ENCODE measurements at regions not wholly inside any gene's neighbourhood (a gene's known extent, or its start where the extent isn't known, plus 50 kb on each side); places are given as distances from the start of the nearest gene placed in this dataset.

GRCh38 chr20:40249805-40250204 lies 439.2 kb downstream of the MAFB start:
- peaks cover 26% of the 10 kb centered on the region for H3K36me3 Mint-ChIP-seq
- H3K4me3 Mint-ChIP-seq: no peak overlapping the region
- no peak for DNase-seq (ENCODE audit: low spot score)
- H3K9me3 Mint-ChIP-seq: 0 out of 2 replicates have a peak, but pooled peaks cover 16% of the 10 kb centered on the region
- POLR2A ChIA-PET: no interaction called here
- H3K4me1 Mint-ChIP-seq: peaks cover 15% of the 10 kb centered on the region
- CTCF ChIA-PET: interaction anchor here (1.3 to 3.0 kb wide), 5 partner anchors 13 to 420 kb away, joined by 3 to 27 read pairs (median 19); no protein-coding TSS in a partner anchor
- no peak overlapping the region for H3K27ac Mint-ChIP-seq
- no peaks in the 10 kb centered on the region for H3K27me3 Mint-ChIP-seq (ENCODE audit: low read depth)
- no peak for ATAC-seq
- TF ChIP-seq NR2C2 (CRISPR knock-in tag; IDR thresholded peaks at IDR 0.05): no peak
- TF ChIP-seq, protein P1, sequence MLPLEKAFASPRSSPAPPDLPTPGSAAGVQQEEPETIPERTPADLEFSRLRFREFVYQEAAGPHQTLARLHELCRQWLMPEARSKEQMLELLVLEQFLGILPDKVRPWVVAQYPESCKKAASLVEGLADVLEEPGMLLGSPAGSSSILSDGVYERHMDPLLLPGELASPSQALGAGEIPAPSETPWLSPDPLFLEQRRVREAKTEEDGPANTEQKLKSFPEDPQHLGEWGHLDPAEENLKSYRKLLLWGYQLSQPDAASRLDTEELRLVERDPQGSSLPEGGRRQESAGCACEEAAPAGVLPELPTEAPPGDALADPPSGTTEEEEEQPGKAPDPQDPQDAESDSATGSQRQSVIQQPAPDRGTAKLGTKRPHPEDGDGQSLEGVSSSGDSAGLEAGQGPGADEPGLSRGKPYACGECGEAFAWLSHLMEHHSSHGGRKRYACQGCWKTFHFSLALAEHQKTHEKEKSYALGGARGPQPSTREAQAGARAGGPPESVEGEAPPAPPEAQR (CRISPR knock-in tag; IDR thresholded peaks at IDR 0.05): no peak
- no peak for TF ChIP-seq PREB (CRISPR knock-in tag; IDR thresholded peaks at IDR 0.05; ENCODE audit: borderline replicate concordance)
- no peak for TF ChIP-seq OVOL2 (CRISPR knock-in tag; IDR thresholded peaks at IDR 0.05; ENCODE audit: borderline replicate concordance)
- no peak for TF ChIP-seq ZBTB21 (CRISPR knock-in tag; IDR thresholded peaks at IDR 0.05; ENCODE audit: borderline replicate concordance)
- TF ChIP-seq, protein P2, sequence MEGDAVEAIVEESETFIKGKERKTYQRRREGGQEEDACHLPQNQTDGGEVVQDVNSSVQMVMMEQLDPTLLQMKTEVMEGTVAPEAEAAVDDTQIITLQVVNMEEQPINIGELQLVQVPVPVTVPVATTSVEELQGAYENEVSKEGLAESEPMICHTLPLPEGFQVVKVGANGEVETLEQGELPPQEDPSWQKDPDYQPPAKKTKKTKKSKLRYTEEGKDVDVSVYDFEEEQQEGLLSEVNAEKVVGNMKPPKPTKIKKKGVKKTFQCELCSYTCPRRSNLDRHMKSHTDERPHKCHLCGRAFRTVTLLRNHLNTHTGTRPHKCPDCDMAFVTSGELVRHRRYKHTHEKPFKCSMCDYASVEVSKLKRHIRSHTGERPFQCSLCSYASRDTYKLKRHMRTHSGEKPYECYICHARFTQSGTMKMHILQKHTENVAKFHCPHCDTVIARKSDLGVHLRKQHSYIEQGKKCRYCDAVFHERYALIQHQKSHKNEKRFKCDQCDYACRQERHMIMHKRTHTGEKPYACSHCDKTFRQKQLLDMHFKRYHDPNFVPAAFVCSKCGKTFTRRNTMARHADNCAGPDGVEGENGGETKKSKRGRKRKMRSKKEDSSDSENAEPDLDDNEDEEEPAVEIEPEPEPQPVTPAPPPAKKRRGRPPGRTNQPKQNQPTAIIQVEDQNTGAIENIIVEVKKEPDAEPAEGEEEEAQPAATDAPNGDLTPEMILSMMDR (IDR thresholded peaks at IDR 0.05): no peak
- no peak for TF ChIP-seq ESRRA (CRISPR knock-in tag; IDR thresholded peaks at IDR 0.05; ENCODE audit: borderline replicate concordance)
- TF ChIP-seq, protein P3, sequence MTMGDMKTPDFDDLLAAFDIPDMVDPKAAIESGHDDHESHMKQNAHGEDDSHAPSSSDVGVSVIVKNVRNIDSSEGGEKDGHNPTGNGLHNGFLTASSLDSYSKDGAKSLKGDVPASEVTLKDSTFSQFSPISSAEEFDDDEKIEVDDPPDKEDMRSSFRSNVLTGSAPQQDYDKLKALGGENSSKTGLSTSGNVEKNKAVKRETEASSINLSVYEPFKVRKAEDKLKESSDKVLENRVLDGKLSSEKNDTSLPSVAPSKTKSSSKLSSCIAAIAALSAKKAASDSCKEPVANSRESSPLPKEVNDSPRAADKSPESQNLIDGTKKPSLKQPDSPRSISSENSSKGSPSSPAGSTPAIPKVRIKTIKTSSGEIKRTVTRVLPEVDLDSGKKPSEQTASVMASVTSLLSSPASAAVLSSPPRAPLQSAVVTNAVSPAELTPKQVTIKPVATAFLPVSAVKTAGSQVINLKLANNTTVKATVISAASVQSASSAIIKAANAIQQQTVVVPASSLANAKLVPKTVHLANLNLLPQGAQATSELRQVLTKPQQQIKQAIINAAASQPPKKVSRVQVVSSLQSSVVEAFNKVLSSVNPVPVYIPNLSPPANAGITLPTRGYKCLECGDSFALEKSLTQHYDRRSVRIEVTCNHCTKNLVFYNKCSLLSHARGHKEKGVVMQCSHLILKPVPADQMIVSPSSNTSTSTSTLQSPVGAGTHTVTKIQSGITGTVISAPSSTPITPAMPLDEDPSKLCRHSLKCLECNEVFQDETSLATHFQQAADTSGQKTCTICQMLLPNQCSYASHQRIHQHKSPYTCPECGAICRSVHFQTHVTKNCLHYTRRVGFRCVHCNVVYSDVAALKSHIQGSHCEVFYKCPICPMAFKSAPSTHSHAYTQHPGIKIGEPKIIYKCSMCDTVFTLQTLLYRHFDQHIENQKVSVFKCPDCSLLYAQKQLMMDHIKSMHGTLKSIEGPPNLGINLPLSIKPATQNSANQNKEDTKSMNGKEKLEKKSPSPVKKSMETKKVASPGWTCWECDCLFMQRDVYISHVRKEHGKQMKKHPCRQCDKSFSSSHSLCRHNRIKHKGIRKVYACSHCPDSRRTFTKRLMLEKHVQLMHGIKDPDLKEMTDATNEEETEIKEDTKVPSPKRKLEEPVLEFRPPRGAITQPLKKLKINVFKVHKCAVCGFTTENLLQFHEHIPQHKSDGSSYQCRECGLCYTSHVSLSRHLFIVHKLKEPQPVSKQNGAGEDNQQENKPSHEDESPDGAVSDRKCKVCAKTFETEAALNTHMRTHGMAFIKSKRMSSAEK (CRISPR knock-in tag; IDR thresholded peaks at IDR 0.05; ENCODE audit: borderline replicate concordance): no peak
- no peak for TF ChIP-seq CREM (CRISPR knock-in tag; IDR thresholded peaks at IDR 0.05)
- TF ChIP-seq NFE2L1 (CRISPR knock-in tag; IDR thresholded peaks at IDR 0.05): no peak
- no peak for TF ChIP-seq CDX4 (CRISPR knock-in tag; IDR thresholded peaks at IDR 0.05; ENCODE audit: borderline replicate concordance)
- no peak for TF ChIP-seq NFYB (CRISPR knock-in tag; conservative IDR thresholded peaks at IDR 0.05; ENCODE audit: low read depth)
- no peak for TF ChIP-seq ZNF416 (CRISPR knock-in tag; IDR thresholded peaks at IDR 0.05)
- TF ChIP-seq, protein P4, sequence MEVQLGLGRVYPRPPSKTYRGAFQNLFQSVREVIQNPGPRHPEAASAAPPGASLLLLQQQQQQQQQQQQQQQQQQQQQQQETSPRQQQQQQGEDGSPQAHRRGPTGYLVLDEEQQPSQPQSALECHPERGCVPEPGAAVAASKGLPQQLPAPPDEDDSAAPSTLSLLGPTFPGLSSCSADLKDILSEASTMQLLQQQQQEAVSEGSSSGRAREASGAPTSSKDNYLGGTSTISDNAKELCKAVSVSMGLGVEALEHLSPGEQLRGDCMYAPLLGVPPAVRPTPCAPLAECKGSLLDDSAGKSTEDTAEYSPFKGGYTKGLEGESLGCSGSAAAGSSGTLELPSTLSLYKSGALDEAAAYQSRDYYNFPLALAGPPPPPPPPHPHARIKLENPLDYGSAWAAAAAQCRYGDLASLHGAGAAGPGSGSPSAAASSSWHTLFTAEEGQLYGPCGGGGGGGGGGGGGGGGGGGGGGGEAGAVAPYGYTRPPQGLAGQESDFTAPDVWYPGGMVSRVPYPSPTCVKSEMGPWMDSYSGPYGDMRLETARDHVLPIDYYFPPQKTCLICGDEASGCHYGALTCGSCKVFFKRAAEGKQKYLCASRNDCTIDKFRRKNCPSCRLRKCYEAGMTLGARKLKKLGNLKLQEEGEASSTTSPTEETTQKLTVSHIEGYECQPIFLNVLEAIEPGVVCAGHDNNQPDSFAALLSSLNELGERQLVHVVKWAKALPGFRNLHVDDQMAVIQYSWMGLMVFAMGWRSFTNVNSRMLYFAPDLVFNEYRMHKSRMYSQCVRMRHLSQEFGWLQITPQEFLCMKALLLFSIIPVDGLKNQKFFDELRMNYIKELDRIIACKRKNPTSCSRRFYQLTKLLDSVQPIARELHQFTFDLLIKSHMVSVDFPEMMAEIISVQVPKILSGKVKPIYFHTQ (CRISPR knock-in tag; IDR thresholded peaks at IDR 0.05): no peak
- TF ChIP-seq, protein P5, sequence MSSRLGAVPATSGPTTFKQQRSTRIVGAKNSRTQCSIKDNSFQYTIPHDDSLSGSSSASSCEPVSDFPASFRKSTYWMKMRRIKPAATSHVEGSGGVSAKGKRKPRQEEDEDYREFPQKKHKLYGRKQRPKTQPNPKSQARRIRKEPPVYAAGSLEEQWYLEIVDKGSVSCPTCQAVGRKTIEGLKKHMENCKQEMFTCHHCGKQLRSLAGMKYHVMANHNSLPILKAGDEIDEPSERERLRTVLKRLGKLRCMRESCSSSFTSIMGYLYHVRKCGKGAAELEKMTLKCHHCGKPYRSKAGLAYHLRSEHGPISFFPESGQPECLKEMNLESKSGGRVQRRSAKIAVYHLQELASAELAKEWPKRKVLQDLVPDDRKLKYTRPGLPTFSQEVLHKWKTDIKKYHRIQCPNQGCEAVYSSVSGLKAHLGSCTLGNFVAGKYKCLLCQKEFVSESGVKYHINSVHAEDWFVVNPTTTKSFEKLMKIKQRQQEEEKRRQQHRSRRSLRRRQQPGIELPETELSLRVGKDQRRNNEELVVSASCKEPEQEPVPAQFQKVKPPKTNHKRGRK (CRISPR knock-in tag; IDR thresholded peaks at IDR 0.05; ENCODE audit: borderline replicate concordance): no peak
- no peak for TF ChIP-seq ARID4B (CRISPR knock-in tag; IDR thresholded peaks at IDR 0.05; ENCODE audit: borderline replicate concordance)
- no peak for TF ChIP-seq TCF7 (CRISPR knock-in tag; IDR thresholded peaks at IDR 0.05; ENCODE audit: low read depth)
- TF ChIP-seq IRF2 (CRISPR knock-in tag; IDR thresholded peaks at IDR 0.05; ENCODE audit: borderline replicate concordance, low read depth): no peak

All from WTC11 (cell line).